IPS DF 6.9 (cell line): ENCODE measurements at regions not wholly inside any gene's neighbourhood (a gene's known extent, or its start where the extent isn't known, plus 50 kb on each side); places are given as distances from the start of the nearest gene placed in this dataset.
"Not testable (repeated sequence)": the region's sequence is repeated elsewhere in the genome, so short reads cannot be mapped to it uniquely, and the experiment has no call there.

Experiments
- DNase-seq: peaks from one replicate; pipeline ENCODE4 v3.0.0-alpha.2; 2013; ENCODE audit warnings: low read depth, low spot score
- H3K27ac ChIP-seq: one replicate; pipeline ENCODE4 v1.5.1; 2013; ENCODE audit warnings: low read length, control low read depth
- H3K27me3 ChIP-seq: 2 replicates; pipeline ENCODE4 v1.6.1; 2013; ENCODE audit warnings: mild to moderate bottlenecking, low read length; ENCODE audit not compliant: control insufficient read depth, insufficient read depth
- H3K36me3 ChIP-seq: 2 replicates; pipeline ENCODE4 v1.6.1; 2013; ENCODE audit warnings: low read length; ENCODE audit not compliant: control insufficient read depth, insufficient read depth
- H3K4me1 ChIP-seq: 2 replicates; pipeline ENCODE4 v1.6.1; 2013; ENCODE audit warnings: low read length; ENCODE audit not compliant: control insufficient read depth, insufficient read depth
- H3K4me3 ChIP-seq: 2 replicates; pipeline ENCODE4 v1.5.1; 2013; ENCODE audit warnings: mild to moderate bottlenecking, low read length
- H3K9me3 ChIP-seq: 2 replicates; pipeline ENCODE4 v1.6.1; 2013; ENCODE audit warnings: low read length, inconsistent platforms; ENCODE audit not compliant: control insufficient read depth, insufficient read depth
- WGBS: extraction: QIAGEN DNeasy Blood & Tissue Kit; methylation state at CpG from one replicate; pipeline ENCODE4 v1.1.7; 2013; ENCODE audit warnings: mixed read lengths, missing lambda C conversion rate; ENCODE audit not compliant: insufficient read length, insufficient coverage; 5-methylcytosine and 5-hydroxymethylcytosine counted together

- DNase-seq: no peak
- H3K27me3 ChIP-seq: no peaks in the 10 kb centered on the region
Measured at GRCh38 chr16:77511053-77511452, 76.2 kb upstream of the ADAMTS18 start.

GRCh38 chr16:77514500-77515220, 79.8 kb upstream of the ADAMTS18 start:
- Histone ChIP-seq H3K9me3 (no peaks in the 10 kb centered on the region; the same call in 1 of the 2 replicates), H3K4me1 (no peaks in the 10 kb centered on the region), H3K27me3 (no peaks in the 10 kb centered on the region), H3K4me3 (no peak overlapping the region), H3K36me3 (no peaks in the 10 kb centered on the region), H3K27ac (no peak overlapping the region)
- WGBS: no CpG with 5 or more reads among the region's 5 CpGs
- DNase-seq: no peak

More at GRCh38 chr16:77511053-77511452, 76.2 kb upstream of the ADAMTS18 start:
- Histone ChIP-seq H3K4me1 (no peaks in the 10 kb centered on the region), H3K4me3 (no peak overlapping the region), H3K36me3 (no peaks in the 10 kb centered on the region), H3K27ac (no peak overlapping the region), H3K9me3 (no peaks in the 10 kb centered on the region)
- WGBS: no CpG with 5 or more reads among the region's 5 CpGs

GRCh38 chr16:77525226-77525625, 90.4 kb upstream of the ADAMTS18 start:
- H3K4me1 ChIP-seq, DNase-seq: not testable (repeated sequence)
- no CpG with 5 or more reads among the region's 6 CpGs for WGBS

GRCh38 chr16:77531752-77532151, 96.9 kb upstream of the ADAMTS18 start:
- WGBS: no CpG with 5 or more reads among the region's 1 CpG
- no peaks in the 10 kb centered on the region for H3K27me3 ChIP-seq
- no peaks in the 10 kb centered on the region for H3K9me3 ChIP-seq
- DNase-seq: no peak
- no peak overlapping the region for H3K4me3 ChIP-seq
- H3K4me1 ChIP-seq: no peaks in the 10 kb centered on the region
- no peaks in the 10 kb centered on the region for H3K36me3 ChIP-seq
- no peak overlapping the region for H3K27ac ChIP-seq

More at GRCh38 chr16:77525226-77525625, 90.4 kb upstream of the ADAMTS18 start:
- H3K27ac ChIP-seq, H3K36me3 ChIP-seq, H3K4me3 ChIP-seq, H3K9me3 ChIP-seq, H3K27me3 ChIP-seq: not testable (repeated sequence)

- Histone ChIP-seq H3K4me3 (no peak overlapping the region), H3K9me3 (no peaks in the 10 kb centered on the region), H3K27ac (no peak overlapping the region), H3K27me3 (no peaks in the 10 kb centered on the region), H3K4me1 (peaks cover 4% of the 10 kb centered on the region; the same call in 1 of the 2 replicates), H3K36me3 (no peaks in the 10 kb centered on the region)
- no peak for DNase-seq
- no CpG with 5 or more reads among the region's 5 CpGs for WGBS
Measured at GRCh38 chr16:77536809-77537208, 102.0 kb upstream of the ADAMTS18 start.

- no peak overlapping the region for H3K4me3 ChIP-seq
- no peak overlapping the region for H3K27ac ChIP-seq
- no peaks in the 10 kb centered on the region for H3K36me3 ChIP-seq
- no peak for DNase-seq
- H3K27me3 ChIP-seq: no peaks in the 10 kb centered on the region
- WGBS: no CpG with 5 or more reads among the region's 3 CpGs
- no peaks in the 10 kb centered on the region for H3K9me3 ChIP-seq
- peaks cover 4% of the 10 kb centered on the region; the same call in 1 of the 2 replicates for H3K4me1 ChIP-seq
Measured at GRCh38 chr16:77539421-77540034, 104.7 kb upstream of the ADAMTS18 start.

- H3K27me3 ChIP-seq: no peaks in the 10 kb centered on the region
- H3K4me3 ChIP-seq: no peak overlapping the region
- WGBS: no CpG with 5 or more reads among the region's 2 CpGs
- H3K36me3 ChIP-seq: no peaks in the 10 kb centered on the region
- H3K4me1 ChIP-seq: peaks cover 4% of the 10 kb centered on the region; the same call in 1 of the 2 replicates
- no peak overlapping the region for H3K27ac ChIP-seq
- no peaks in the 10 kb centered on the region for H3K9me3 ChIP-seq
- DNase-seq: no peak
Measured at GRCh38 chr16:77540646-77541045, 105.8 kb upstream of the ADAMTS18 start.

GRCh38 chr16:77541165-77541564, 106.3 kb upstream of the ADAMTS18 start:
- no peaks in the 10 kb centered on the region for H3K27me3 ChIP-seq
- no CpG with 5 or more reads among the region's 3 CpGs for WGBS
- H3K9me3 ChIP-seq: no peaks in the 10 kb centered on the region
- H3K4me3 ChIP-seq: no peak overlapping the region
- no peak overlapping the region for H3K27ac ChIP-seq
- no peaks in the 10 kb centered on the region for H3K36me3 ChIP-seq
- H3K4me1 ChIP-seq: peaks cover 4% of the 10 kb centered on the region; the same call in 1 of the 2 replicates
- no peak for DNase-seq

GRCh38 chr16:77548151-77548550, 113.3 kb upstream of the ADAMTS18 start:
- H3K27ac ChIP-seq: no peak overlapping the region

GRCh38 chr16:77548766-77549165, 113.9 kb upstream of the ADAMTS18 start:
- H3K36me3 ChIP-seq: no peaks in the 10 kb centered on the region
- no CpG with 5 or more reads among the region's 2 CpGs for WGBS

More at GRCh38 chr16:77548151-77548550, 113.3 kb upstream of the ADAMTS18 start:
- Histone ChIP-seq H3K27me3 (no peaks in the 10 kb centered on the region), H3K9me3 (no peaks in the 10 kb centered on the region), H3K4me1 (no peaks in the 10 kb centered on the region), H3K36me3 (no peaks in the 10 kb centered on the region), H3K4me3 (no peak overlapping the region)
- no peak for DNase-seq
- no CpG with 5 or more reads among the region's 4 CpGs for WGBS

More at GRCh38 chr16:77548766-77549165, 113.9 kb upstream of the ADAMTS18 start:
- Histone ChIP-seq H3K27me3 (no peaks in the 10 kb centered on the region), H3K9me3 (no peaks in the 10 kb centered on the region), H3K4me3 (no peak overlapping the region), H3K27ac (no peak overlapping the region), H3K4me1 (no peaks in the 10 kb centered on the region)
- DNase-seq: no peak
